NCI-H748 (cell line): ENCODE measurements at regions not wholly inside any gene's neighbourhood (a gene's known extent, or its start where the extent isn't known, plus 50 kb on each side); places are given as distances from the start of the nearest gene placed in this dataset.
A peak's percentile ranks its signal among the peaks of the same experiment; 100 is the strongest.

Experiments used
- DNase-seq: peaks from one replicate; lab custom pipeline; 2025; ENCODE audit not compliant: unreplicated experiment; lab: John Stamatoyannopoulos, UW

DNA sequence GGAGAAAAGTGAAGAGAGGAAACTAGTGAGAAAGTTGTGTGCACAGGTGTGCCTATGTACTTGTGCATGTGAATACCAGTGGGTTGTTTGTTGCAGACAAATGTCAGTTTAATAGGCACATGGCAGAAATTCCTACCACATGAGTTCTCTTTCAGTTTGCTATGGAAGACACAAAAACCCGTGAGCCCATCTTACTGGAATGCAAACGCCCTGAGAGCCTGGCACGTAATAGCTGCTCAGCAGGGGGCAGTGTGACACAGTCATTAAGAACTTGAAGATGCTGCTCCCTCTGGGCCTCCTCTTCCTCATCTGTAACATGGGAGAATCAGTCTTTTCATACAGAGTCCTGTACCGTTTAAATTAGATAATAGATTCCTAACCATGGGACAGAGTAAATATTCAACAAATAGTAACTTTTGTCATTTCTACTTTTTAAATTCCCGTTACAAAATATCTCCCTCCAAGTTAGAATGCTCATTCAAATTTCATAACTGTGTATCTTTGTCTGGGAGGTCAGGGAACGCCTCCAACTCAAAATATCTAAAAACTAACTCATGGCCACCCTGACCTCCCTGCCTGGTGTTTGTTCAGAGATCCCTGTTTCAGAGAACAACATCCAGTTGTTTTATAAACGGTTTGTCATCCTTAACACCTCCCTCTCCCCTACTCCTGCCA, 802.9 kb downstream of the MAFB start:
- peak; percentile 47 for DNase-seq

DNA sequence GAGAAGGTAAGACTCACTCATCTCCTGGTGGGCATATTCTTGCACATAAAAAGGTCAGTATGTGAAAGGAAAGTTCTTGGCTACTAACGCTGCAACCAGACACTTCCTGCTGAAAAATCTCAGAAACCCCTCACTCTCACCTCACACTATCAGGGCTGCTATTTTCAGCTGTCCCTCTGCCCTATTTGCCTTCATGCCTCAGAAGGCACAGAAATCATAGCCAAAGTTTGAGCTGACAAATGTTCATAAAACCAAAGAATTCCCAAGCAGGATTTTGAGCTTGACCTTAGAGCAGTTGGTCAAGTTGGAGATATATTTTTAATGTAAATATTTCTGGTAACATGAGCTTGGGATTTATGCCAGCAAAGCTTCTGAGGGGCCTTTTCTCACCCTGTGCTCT, 806.2 kb downstream of the MAFB start:
- DNase-seq, result no peak

DNA sequence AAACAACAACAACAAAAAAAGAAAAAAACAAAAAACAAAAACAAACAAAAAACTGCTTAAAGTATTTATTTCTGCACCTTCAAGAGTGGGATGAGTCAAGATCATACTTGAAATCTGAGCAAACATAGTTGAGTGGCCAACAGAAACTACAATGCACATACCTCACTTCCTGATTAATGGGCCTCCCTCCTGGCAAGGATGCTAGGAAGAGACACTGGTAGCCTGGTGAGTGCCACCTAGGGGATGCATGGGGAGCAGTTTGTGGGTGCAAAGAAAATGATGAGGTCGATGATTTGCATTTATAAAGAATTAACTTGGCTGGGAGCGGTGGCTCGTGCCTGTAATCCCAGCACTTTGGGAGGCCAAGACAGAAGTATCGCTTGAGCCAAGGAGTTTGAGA, 808.1 kb downstream of the MAFB start:
- DNase-seq, result peak; percentile 41

DNA sequence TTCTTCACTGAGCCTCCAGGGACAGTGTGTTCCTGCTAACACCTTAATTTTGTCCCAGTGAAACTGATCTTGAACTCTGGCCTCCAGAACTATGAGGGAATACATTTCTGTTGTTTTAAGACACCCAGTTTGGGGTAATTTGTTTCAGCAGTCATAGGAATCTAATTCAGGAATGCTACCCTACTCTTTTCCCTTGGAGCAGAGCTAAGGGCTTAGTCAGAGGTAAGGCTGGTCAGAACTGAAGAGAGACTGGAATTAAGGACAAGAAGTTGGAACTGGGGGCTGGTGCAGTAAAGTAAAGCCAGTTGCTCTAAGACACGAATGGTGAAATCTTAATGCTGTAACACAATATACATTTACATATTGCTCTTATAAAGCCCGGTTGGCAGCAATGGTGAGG, 809.7 kb downstream of the MAFB start:
- no peak for DNase-seq

DNA sequence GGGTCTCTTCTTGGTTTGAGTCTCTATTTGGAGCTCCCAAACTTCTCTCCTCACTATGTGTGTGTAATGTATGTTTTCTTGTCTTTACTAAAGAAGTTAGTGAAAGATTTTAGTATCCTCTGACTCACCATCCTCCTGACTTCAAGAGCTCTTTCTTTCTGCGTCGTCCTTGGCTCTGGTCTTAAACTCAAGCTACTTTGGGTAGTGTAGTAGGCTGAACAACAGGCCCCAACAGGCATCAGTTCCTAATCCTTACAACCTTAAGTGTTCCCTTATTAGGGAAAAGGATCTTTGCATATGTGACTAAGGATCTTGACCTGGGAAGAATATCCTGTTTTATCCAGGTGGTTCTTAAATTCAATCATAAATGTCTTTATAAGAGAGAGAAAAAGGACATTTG, 810.2 kb downstream of the MAFB start:
- DNase-seq, result no peak

DNA sequence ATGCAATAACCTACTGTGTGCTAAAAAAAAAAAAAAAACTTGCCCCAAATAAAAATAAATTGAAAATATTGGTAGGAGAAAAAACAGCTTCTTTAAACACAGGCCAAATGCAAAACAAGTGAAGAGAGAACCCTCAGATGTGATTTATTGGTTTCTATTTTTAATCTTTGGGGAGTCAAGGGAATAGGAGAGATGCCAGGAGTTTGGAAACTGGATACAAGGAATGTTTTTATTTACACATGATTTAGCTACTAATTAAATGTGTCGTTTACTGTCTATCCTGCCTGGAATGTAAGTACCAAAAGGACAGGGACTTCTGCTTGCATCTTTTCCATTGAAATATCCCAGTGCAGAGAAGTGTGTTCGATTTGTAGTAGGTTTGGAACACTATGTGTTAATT, 810.7 kb downstream of the MAFB start:
- DNase-seq, result no peak

DNA sequence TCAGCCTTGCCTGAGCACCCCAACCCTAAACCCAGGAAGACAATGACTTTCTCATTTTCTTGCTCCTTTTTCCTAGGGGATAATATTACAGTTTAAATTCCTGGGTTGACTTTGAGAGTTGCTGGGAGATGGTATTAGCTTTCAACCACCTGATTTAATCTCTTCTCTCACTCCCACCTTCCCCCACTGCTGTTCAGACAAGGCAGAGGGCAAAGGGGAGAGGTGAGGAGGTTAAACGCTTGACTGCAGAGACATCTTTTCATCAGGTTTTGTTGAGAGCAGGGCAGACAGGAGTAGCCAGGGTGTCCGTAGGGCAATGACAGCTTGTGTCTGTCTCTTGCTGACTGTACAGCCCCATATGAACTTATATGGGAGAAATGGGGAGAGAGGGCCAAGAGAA, 811.2 kb downstream of the MAFB start:
- peak; percentile 55 for DNase-seq

DNA sequence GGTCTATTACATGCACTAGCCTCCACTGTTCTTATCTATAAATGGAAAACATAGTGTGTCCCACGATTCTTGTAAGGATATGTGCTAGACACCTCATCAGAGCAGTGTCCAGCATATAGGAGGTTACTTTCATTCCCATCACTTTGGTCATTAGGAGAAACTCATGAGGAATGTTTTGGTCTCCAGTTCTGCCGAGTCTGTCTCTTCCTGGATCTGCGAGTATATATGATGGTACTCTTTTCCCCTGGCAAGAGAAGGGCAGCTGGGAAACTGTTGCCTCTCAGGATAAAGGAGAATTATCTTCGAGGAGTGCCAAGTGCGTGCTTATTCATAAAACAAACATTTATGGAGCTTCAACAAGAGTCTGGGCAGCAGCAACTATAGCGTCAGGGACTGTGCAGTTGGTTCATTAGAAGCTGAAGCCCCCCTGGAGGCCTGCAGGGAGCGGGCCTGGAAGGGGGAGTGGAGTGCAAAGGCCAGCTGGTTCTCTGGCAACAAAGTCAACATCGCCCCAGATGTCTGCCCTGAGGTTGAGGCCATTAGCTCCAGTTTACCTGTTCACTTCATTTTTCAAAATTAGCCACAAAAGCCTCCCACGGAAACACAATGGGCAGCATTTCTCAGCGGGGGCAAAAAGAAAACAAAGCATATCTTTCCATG, 811.9 kb downstream of the MAFB start:
- DNase-seq, result peak; percentile 95

DNA sequence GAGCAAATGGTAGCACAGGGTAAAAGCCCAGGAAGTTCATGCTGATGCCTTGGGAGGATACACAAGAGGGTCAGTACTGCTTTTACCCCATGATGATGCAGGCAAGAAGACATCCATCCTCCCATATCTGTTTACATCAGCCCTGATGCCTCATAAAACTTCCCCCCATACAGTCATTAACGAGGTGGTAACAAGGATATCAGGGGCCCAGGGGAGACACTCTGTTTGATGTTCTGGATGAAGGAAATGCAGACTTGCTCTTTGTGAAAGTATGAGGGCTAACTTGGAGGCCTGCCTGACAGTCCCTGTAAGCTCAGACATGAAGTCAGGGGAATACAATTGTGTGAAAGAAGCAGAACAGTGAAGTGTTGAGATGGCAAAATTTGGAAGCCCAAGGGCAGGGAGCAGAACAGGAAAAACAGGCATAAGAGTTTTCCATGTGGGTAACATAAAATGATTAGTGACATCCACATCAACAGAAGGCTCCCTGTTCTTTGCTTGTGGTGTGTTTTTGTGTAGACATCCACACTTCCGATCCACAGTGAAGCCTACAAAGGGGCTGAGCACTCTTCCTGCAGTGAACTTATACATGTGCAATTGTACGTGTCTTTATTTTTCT, 813.4 kb downstream of the MAFB start:
- no peak for DNase-seq

DNA sequence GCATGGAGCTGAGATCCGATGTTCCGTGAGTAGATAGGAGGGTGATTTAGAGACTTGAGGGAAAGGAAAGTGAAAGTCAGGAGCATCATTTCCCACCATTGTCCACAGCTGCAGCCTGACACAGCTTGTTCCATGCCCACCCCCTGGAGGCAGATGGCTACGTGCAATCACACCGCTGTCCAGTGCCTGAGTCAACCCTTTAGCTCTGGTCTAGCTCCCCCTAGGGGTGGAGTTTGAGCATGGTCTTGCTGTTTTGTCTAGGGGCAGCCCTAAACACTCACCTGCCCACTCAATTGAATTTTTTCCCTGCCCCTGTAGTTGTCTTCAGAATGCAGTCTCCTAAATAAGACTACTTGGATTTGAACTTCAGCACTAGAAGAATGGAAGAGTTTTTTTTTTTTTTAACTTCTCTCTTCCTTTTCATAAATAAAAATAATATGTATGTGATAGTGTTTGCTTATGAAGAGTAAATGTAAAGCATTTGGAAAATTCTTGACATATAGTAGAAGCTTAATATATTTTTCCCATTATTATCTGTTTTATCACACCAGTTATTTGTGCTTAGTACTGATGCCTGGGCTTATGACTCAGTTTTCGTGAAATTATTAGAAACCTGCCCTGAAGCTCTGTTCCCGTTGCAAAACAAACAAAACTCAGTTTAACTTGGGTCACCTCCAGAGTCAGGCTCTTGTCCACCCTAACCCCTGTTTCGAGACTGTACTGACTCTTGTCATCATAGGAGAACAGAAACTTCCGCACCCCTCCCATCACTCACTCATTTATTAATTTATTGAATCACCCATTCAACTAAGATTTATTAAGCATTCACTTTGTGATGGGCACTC, 814.8 kb downstream of the MAFB start:
- DNase-seq, result peak; percentile 90

DNA sequence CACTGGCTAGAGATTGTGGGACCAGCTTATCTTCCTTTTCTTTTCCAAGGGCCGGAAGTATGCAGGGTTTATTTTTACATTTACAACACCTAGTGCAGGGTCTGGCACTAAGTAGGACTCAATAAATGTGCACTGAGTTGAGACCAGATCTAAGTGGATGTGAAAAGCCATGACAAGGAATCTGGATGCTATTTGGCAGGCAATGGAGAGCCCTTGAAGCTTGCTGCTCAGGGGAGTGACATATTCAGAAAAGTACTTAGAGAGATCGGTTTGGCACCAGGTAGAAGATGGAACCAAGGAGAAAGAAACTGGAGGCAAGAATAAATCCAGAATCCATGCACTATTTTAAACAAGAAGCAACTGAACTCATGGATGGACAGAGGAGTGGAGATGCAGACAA, 815.8 kb downstream of the MAFB start:
- DNase-seq, result no peak

DNA sequence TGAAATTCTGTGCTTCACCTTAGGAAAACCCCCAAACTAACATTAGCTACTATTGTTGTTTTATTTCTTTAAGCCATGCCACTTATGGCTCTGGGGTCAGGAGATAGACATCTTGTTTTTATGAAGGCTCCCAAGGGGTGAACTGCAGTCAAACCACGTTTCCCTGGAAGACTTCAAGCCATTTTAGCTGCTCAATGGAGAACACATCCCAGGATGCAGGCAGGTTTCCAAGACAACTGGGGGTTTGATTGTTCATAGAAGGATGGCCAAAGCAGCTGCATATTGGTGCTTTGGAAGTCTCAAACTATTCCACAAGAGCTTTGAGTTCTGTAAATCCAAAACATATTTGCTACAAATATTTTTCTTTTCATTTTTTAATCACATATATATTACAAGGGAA, 818.0 kb downstream of the MAFB start:
- peak; percentile 5 for DNase-seq

DNA sequence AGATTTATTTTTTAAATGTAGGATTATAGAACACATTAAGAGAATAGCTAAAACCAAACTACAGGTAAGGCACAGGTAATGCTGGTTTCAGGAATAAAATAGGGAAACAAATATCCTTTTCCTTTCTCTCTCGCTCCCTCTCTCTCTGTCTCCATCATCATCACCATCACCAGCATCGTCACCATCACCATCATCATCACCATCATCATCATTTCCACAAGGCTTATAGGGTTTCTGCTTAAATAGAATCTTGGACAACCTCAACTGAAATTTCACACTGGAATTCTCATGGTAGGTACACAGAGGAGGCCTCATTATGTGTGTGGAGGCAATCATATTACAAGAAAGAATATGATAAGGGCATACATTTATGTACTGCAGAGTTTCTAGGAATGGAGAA, 823.6 kb downstream of the MAFB start:
- DNase-seq, result no peak

DNA sequence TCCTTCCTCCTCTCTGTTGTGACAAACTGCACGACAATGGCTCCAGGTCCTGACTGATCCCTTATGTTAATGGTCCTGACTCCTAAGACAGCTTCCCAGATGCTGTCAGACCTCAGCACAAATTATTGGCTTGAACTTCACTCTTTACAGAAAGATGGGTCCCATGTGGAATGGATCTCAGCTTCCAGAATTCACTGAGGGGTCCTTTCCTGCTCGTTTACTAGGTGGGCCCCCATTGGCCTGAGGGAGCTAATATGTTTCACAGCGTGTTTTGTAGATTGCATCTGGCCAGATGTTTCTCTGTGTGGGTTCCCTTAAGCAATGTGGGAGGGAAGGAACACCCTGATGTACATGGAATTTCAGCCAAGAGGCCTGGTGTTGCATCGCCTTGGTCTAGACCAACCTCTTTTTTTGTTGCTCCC, 826.6 kb downstream of the MAFB start:
- no peak for DNase-seq

DNA sequence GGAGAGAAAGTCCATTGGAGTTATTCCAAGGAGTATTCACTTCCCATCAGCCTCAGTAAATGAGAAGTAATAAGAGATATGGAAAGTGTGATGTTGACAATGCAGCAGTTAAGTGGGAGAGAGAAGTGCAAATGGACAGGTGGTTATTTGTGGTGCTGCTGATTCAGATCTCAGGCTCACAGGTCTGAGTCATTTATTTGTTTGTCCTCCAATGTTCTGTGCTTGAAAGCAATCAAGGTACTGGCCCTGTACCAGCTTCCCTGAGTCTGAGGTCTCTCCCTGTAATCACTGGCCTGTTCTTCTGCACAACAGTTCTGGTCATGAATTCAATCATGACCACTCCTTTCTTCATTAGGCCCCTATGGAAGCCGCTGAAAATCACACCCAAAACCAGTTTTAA, 827.7 kb downstream of the MAFB start:
- DNase-seq, result peak; percentile 84

DNA sequence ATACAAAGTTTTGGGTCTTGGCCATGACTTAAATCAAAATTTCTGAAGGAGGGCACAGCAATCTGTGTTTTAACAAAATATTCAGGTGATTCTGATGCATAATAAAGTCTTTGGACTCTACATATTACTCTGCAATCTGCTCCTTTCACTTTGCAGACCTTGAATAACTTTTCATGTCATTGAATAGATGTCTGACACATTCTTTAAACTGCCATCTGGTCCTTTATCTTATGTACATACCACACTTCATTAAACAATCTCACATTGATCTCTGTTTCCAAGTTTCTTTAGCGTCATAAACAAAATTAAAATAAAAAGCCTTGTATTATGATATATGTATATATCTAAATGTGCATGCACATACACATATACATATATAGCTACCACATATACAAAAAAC, 831.2 kb downstream of the MAFB start:
- DNase-seq, result no peak

DNA sequence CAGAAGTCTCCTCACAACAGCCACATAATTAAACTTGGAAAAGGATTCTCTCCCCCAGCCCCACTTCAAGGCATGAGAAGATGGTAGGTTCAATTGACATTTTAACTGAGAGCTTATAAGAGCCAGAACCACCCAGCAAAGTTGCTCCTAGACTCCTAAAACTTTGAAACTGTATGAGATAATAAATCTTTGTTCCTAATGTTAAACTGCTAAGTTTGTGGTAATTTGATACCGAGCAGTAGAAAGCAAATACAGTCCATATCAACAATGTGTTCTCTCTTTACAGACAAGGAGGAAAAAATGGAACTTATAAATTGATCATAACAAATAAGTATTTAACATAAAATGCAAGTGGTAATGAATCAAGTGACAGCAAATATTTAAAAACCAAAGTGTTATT, 831.8 kb downstream of the MAFB start:
- DNase-seq, result no peak

DNA sequence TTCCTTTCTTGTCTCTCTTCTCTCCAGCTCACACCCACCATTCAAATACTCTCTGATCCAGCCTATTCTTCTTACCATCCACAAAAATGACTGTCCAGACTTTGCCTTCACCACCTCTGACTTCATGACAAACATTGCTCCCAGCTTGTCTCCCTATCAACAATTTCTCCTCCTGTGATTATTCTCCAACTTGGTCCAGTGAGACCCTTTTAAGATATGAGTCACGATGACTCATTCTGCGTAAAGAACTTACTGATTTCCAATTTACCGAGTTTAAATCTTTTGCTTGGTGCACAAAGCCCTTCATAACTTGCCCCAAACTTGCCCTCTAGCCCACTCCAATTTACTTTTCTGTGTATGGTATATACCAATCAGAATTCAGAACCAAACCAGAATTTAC, 833.2 kb downstream of the MAFB start:
- DNase-seq, result no peak

DNA sequence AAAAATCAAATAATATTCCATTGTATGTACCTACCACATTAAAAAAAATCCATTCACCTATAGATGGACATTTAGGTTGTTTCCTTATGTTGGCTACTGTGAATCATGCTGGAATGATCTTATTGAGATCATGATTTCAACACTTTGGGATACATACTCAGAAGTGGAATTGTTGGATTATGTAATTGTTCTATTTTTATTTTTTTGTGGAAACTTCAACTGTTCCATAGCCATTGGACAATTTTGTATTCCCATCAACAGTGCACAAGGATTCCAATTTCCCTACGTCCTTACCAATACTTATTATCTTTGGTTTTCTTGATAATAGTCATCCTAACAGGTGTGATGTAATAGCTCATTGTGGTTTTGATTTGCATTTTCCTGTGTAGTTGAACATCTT, 834.0 kb downstream of the MAFB start:
- no peak for DNase-seq

DNA sequence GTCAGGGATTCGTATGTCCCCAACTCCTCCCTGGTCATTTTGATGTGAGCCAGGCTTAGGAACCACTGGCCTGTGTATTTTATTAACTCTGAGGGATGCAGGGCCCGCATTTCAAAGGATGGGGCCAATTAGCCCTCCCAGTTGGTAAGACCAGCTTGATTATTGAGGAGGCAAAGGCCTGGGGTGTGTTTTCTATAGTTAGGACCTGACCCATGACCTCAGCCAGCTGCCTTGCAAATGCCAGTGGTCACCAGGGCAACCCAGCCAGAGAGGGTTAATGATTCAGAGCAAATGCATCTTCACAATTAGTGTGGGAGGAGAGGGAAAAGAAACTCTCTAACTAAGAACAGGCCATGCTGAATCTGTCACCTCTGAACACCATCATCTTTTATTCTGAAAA, 835.4 kb downstream of the MAFB start:
- peak; percentile 50 for DNase-seq

DNA sequence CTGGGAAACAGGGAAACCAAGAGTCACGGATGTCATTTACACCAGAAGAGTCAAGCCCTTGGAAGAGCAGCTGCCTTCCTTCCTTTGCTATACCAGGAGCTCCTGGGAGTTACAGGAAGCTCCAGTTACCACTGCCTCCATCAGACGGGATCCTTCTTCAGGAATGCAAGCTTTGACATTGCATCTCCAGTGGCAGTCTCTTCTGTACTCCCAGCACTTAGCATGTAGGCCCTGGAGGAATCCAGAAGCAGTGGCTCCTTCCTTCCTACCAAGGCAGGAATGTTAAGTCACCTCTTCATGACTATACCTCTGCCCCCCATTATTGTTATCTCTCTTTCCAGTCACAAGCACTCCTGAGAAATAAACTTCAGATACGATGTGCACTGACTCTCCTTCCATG, 836.0 kb downstream of the MAFB start:
- no peak for DNase-seq

DNA sequence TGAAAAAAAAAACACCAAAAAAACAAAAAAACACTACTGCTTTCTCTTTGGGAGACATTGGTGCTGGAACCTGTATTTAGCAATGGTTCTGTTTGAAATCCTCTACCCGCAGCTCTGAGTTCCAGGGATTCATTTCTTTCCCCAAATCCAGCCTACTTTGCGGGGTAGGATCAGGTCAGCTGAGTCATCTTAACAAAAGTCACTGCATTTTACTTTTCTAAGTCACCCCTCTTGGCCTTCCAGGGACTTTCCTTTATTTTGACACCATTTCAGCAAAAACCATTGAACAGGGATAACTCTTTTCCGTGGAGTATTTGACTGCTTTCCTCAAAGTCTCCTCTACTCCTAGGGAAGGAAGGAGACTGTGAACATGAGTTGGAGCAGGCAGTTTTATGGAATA, 837.6 kb downstream of the MAFB start:
- no peak for DNase-seq
